Type B pancreatic cell (in vitro differentiated cells): ENCODE measurements at regions not wholly inside any gene's neighbourhood (a gene's known extent, or its start where the extent isn't known, plus 50 kb on each side); places are given as distances from the start of the nearest gene placed in this dataset.

Source experiments
- DNase-seq: peaks from one replicate; pipeline ENCODE4 v3.0.0; 2021; ENCODE audit warnings: mixed read lengths; ENCODE audit not compliant: unreplicated experiment; ENCODE audit errors: extremely low spot score
- H3K27ac Mint-ChIP-seq: 2 replicates; pipeline ENCODE4 v1.8.0; 2021; ENCODE audit warnings: mild to moderate bottlenecking, mixed read lengths
- H3K27me3 Mint-ChIP-seq: 2 replicates; pipeline ENCODE4 v1.8.0; 2021; ENCODE audit warnings: mixed read lengths
- H3K36me3 Mint-ChIP-seq: 2 replicates; pipeline ENCODE4 v1.8.0; 2021; ENCODE audit warnings: mixed read lengths
- H3K4me1 Mint-ChIP-seq: one replicate; pipeline ENCODE4 v1.8.0; 2021; ENCODE audit warnings: mixed read lengths; ENCODE audit not compliant: unreplicated experiment
- H3K4me3 Mint-ChIP-seq: 2 replicates; pipeline ENCODE4 v1.8.0; 2021; ENCODE audit warnings: mild to moderate bottlenecking, mixed read lengths
- H3K9me3 Mint-ChIP-seq: 2 replicates; pipeline ENCODE4 v1.8.0; 2021; ENCODE audit warnings: mixed read lengths
- CTCF ChIP-seq: fragments of 200-600 bp; sonication (generic); conservative IDR thresholded peaks from 2 replicates; pipeline ENCODE4 v1.5.0; 2021; ENCODE audit warnings: antibody characterized with exemption, mild to moderate bottlenecking

DNA sequence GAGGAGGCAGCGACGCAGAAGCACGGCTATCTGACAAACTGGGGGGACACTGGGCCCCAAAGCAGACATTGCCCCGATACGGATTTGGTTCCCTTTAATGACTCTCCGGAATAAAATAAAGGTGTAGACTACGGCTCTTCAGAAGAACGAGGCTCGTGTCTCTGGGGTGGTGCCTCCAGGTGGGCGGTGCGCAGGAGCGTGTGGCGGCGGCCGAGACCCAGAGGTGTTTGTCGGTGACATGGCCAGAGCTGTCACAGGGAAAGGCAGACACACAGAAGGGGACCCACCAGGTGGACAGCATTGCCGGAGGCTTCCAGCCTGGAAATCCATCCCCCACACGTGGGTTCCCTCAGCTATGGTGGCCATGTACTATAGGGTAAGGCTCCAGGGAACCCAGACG lies 366.0 kb downstream of the BRD1 start:
- peaks cover 21% of the 10 kb centered on the region for H3K27me3 Mint-ChIP-seq
- no peak overlapping the region for H3K4me3 Mint-ChIP-seq
- no peak for TF ChIP-seq CTCF
- no peaks in the 10 kb centered on the region for H3K36me3 Mint-ChIP-seq
- H3K4me1 Mint-ChIP-seq, result peaks cover 18% of the 10 kb centered on the region
- DNase-seq, result no peak
- no peaks in the 10 kb centered on the region for H3K9me3 Mint-ChIP-seq
- no peak overlapping the region for H3K27ac Mint-ChIP-seq

DNA sequence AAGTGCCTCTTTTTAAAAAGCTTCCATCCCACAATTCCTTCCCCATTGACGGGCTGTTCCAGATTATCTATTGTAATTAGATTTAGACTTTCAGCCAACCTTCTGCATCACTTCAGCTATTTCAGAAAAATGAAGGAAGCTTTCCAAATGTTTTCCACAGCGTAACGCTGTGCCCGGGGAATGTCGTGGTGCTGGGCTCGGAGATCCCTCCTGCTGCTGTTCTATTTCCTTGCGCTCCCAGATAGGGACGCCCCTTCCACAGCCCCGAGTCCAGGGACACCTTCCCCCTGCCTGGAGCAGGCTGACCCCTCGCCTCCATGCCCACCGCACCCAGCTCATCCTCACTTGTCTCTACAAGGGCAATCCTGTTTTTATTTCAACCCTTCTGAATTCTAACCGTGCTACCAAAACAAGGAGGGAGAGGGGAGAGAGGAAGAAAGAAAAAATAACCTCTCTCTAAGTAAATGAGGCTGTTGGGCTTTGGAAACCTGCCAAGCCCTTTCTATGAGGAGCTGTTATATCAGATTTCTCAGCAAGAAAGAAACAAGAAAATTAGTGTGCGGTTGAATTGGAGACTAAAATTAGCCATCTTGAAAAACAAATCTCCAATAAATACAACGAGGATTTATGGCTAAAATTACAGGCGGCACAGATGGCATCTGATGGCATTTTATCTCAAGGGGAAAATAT lies 366.9 kb downstream of the BRD1 start:
- Mint-ChIP-seq H3K27me3 (peaks cover 28% of the 10 kb centered on the region), H3K4me3 (no peak overlapping the region), H3K4me1 (peaks cover 18% of the 10 kb centered on the region), H3K36me3 (no peaks in the 10 kb centered on the region), H3K27ac (peak overlapping the region; percentile 22), H3K9me3 (no peaks in the 10 kb centered on the region)
- DNase-seq, result no peak
- TF ChIP-seq CTCF, result no peak

DNA sequence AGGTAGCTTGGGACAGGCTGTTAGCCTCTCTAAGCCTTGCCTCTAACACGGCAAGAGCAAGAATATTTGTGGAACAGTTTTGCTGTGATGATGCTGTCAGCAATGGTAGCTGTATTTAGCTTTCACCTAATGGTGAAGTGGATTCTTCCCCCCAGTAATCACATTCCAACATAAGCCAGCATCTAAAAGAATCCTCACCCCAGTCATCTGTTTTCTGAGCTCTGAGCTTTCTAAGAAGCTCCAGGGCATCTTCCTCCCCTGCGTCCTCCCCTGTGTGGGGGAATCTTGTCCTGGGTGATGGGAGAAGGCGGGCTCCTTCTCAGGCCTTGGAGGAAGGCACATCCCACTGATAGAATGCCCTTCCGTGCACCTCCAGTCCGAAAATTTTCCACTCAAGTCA lies 367.6 kb downstream of the BRD1 start:
- H3K4me1 Mint-ChIP-seq, result peaks cover 18% of the 10 kb centered on the region
- no peak overlapping the region for H3K4me3 Mint-ChIP-seq
- DNase-seq, result no peak
- no peaks in the 10 kb centered on the region for H3K36me3 Mint-ChIP-seq
- no peaks in the 10 kb centered on the region for H3K9me3 Mint-ChIP-seq
- H3K27me3 Mint-ChIP-seq, result peaks cover 34% of the 10 kb centered on the region
- TF ChIP-seq CTCF, result no peak
- no peak overlapping the region for H3K27ac Mint-ChIP-seq

DNA sequence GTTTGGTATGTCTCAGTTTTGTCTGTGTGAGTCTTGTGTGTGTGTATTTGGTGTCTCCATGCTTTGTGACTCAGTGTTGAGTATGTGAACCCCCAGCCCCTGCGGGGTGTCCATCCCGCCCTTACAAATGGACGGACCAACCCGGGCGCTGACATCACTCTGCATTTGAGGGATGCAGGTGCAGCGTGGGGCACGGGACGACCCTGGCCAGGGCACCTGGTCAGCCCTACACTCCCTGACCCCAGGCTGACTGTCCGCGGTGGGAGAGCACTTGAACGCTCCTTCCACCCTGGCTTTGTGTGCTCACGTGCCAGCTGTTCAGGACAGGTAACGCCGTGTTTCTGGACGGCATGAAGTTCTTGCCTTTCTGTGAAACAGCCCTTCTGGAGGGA lies 369.0 kb downstream of the BRD1 start:
- Mint-ChIP-seq H3K4me1 (peaks cover 11% of the 10 kb centered on the region), H3K27me3 (peaks cover 36% of the 10 kb centered on the region), H3K9me3 (no peaks in the 10 kb centered on the region), H3K27ac (no peak overlapping the region), H3K36me3 (no peaks in the 10 kb centered on the region), H3K4me3 (no peak overlapping the region)
- no peak for DNase-seq
- no peak for TF ChIP-seq CTCF

DNA sequence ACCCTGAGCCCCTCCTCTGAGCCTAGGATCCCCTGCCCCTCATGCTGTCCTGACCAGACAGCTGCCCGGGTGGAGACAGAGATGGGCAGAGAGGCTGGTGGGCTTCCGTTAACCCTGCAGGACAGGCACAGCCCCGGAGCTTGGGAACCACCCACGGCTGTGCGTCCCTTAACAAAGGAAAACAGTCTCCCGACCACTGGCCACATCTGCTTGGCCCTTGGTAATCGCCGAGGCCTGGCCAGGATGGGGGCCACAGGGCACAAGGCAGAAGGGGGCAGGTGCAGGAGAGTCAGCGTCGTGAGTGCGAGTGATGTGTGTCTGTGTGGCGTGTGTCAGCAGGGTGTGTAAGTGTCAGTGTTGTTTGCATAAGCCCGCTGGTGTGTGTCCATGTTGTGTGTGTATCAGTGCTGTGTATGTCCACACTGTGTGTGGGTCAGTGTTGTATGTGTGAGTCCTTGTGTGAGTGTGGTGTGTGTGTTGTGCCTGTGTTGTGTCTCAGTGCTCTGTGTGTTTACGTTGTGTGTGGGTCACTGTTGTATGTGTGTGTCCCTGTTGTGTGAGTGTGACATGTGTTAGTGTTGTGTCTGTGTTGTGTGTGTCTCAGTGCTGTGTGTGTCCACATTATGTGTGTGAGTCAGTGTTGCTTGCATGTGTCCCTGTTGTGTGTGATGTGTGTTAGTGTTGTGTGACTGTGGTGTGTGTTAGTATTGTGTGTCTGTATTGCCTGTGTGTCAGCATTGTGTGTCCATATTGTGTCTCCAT lies 369.5 kb downstream of the BRD1 start:
- no peak for DNase-seq
- TF ChIP-seq CTCF, result no peak
- peaks cover 10% of the 10 kb centered on the region for H3K4me1 Mint-ChIP-seq
- no peak overlapping the region for H3K4me3 Mint-ChIP-seq
- no peaks in the 10 kb centered on the region for H3K36me3 Mint-ChIP-seq
- H3K27me3 Mint-ChIP-seq, result peaks cover 36% of the 10 kb centered on the region
- H3K9me3 Mint-ChIP-seq, result no peaks in the 10 kb centered on the region
- no peak overlapping the region for H3K27ac Mint-ChIP-seq
